ENCODE measurements at regions not wholly inside any gene's neighbourhood (a gene's known extent, or its start where the extent isn't known, plus 50 kb on each side); places are given as distances from the start of the nearest gene placed in this dataset.
"Not testable (repeated sequence)": the region's sequence is repeated elsewhere in the genome, so short reads cannot be mapped to it uniquely, and the experiment has no call there.

DNA sequence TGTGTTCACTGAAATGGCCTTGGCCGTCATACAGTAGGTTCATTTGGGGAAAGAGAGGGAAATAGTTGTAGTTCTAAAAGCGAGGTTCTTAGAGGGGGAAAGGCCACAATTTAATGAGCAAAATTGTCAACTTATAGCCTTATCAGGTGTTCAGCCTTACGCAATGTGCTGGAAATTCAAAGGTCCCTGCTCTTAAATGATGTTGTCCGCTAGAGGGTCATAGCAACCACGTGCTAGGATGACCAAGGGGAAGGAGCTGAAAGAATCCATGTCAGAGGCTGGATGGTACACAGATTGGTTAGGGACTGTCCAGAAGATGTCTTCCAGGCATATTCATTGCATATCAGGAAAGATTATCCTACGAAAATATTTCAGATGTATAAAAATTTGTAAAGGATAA lies 282.3 kb upstream of the MEX3C start:
- DNase-seq, result no peak

DNA sequence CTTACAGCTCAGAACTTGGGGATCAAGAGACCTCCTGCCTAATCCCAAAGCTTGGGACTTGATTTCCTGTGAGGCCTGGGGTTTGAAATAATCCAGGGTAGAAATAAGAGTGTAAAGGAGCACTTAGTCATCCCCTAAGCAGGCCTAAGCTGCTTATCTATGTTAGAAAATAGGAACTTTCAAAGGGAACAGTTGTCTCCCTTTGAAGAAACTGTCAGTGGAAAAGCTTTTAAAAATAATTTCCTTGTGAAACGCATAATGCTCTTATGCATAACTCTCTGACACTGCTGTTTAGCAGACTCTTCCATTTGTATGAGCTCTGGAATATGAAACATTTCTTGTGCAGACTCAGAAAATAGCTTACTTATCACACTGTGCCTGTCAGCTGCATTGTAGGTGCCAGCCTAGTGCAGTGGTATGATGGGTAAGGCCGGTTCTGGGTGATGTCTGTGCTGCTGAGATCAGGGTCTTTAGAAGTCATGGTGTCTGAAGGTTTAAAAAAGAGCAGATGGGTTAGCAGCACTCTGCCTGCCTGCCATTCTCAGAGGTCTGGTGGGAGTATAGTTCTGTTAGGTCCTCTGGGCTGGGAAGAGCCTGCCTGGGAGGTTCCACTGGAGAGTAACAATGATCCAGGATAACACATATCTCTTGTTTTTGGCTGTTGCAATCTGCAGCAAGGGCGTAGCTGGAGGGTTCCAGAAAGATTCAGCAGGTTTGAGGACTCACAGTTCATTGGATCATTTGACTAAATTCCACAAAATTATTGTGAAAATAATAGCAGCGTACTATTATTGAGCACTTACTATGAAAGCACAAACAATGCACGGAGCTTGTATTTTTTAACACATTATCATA lies 283.2 kb upstream of the MEX3C start:
- no peak for DNase-seq

DNA sequence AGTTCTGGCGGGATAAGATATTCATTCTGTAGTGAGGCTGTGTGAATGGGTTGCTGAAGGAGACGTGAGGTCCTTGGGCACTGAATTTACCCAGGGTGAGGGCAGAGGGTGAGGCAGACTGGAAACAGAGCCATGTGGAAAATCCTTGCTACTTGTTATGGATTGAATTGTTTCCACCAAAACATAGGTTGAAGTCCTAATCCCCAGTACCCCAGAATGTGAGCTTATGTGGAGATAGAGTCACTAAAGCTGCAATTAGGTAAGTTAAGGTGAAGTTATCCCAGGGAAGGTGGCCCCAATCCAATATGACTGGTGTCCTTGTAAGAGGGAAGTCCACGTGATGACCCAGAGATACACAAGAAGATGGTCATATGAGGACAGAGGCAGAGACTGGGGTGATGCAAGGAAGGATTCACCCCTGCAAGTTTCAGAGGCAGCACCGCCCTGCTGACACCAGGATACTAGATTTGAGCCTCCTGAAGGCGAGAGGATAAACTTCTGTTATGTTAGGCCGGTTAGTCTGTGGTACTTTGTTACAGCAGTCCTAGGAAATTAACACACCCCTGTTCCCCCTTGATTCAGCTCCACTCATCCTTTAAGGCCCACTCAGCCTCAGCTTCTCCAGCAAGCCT lies 289.4 kb upstream of the MEX3C start:
- DNase-seq, result no peak

DNA sequence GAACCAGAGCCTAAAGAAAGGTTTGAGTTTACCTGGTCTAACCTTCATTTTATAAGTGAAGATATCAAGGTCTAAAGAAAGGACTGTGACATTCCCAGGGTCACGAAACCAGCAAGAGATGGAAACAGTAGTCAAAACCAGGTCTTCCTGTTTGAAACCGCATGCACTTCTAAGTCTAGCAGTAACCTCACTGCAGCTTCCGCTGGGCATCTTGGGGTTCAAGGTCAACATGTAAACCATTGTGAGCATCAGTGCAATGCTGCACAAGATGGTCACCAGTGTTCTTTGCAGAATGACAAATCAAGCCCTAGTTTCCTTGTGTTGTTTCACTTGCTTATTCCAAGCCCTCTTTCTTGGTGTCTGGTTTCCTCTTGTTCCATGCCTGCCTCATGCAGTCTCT lies 292.9 kb upstream of the MEX3C start:
- DNase-seq, result no peak

DNA sequence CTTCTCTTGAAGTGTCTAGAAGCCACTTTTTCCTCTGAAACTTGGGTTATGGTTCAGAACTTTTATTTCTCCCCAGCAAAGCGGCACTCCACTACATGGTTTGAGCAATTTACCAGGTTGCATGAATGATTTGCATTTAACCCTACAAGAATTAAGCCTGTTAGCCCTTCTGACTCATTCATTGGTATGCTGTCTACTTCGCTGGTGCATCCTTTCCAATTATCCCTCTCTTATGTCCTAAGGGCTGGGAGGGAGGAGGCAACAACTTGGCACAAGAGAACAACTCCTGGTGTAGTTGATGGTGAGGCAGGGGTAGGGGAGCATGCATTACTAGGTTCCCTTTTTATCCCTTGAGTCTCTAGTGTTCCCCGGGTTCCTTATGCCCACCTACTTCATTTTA lies 293.4 kb upstream of the MEX3C start:
- DNase-seq, result no peak

DNA sequence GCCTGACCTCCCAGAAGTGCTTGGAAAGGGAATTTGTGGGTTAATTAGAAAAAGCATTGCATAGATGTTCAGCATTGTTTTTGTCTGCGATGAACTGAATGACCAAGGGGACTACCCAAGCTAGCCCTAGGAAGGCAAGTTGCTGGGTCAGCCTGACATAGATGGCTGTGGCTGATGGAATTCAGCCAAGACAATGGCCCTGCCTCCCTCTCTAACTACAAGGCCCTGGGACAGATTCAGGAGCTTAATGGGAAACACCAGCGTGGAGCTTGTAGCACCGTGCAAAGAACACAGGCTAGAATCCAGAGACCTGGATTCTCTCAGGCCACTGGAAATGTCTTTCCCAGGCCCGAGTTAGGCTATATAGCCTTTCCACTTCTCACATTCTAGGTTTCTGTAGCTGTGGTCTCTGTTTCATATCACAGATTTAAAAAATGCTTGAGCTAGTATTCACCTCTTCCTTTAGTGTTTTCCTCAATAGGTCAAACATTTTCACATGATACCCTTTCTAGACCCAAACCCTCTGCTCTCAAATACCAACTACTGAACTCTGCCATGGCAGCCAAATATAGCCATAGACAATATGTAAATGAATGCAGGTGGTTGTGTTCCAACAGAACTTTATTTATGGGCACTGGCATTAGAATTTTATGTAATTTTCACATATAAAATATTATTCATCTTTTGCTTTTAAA lies 294.3 kb upstream of the MEX3C start:
- DNase-seq, result no peak

DNA sequence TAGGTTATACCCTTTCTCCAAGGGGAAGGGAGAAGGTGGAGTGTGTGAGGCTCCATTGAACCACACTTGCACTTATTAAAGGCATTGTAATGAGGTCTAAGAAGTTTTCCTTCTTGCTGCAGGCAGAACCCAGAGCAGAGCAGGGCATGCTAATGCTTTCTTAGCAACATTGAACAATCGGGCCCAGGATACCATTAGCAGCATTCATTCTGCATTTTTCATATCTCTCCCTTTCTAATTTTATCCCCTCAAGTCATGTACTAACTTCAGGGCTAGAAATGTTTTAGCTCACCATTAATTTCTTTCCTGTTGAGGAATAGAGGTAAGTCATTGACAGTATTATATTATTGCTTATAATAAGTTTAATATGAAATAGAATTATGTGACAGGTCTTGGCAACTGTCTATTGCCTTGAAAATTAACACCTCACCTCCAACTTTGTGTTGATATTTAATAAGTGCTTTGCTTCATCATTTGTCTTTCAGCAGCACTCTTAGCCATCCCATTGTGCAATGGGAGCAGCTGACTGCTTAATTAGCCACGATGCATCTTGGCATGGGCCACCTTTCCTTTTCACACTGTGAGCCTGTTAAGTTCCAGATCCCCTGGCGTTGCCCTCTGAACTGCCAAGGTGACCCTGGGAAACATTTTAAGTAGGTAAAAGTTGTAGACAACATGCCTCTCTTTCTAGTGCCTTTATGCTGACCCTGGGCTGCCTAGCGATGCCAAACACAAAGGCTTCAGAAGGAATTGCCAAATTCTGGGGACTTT lies 300.8 kb upstream of the MEX3C start:
- no peak for DNase-seq

DNA sequence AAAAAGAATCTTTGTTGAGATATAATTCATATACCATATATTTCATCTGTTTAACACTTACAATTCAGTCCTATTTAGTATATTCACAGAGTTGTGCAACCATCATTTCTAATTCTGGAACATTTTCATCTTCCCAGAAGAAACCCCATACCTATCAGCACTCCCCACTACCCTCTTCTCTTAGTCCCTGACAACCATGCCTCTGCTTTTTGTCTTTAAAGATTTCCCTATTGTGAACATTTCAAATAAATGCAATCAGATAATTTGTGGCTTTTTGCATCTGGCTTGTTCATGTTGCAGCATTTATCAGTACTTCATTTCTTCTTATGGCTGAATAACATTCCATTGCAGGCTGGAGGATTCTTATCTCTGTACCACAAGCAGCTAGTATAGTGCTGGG lies 305.9 kb upstream of the MEX3C start:
- DNase-seq, result no peak

DNA sequence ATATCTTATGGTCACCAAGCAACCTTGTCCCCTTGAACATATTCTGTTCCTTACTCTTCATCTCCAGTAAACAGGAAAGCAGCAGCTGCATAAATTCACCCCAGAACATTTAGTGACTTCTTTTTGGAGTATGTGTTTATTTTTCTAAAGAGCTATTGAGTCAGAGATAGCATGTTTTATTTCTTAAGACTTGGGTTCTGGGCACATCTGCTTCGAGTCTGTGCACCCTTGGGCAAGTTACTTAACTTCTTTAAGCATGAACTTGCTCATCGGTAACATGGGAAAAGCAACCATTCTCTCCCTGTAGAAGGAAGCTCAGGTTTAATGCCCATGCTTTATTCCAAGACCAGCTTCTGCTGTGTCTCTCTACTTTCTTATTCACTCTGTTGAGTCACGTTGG lies 309.3 kb upstream of the MEX3C start:
- no peak for DNase-seq

DNA sequence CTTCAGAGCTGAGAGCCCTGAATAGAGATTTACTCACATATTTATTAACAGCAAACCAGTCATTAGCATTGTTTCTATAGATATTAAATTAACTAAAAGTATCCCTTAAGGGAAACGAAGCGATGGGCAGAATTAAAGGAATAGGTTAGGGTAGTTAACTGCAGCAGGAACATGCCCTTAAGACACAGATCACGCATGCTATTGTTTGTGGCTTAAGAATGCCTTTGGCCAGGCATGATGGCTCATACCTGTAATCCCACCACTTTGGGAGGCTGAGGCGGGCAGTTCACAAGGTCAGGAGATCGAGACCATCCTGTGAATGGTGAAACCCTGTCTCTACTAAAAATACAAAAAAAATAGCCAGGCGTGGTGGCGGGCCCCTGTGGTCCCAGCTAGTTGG lies 310.9 kb upstream of the MEX3C start:
- DNase-seq, result not testable (repeated sequence)

DNA sequence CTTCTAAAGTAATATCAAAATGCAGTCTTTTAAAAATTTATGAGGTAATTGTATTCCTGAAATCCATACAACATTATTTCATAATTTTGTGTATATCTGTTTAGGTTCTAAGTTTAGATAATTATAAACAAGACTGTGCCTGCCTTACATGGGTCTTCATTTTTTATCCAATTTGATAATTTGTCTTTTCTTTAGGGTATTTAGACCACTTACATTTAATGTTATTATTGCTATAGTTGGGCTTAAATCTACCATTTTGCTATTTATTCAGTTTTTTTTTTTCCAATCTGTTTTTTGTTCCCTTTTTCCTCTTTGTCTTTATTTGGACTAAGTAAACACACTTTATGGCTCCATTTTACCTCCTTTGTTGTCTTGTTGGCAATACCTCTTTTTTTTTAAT lies 312.5 kb upstream of the MEX3C start:
- DNase-seq, result no peak

DNA sequence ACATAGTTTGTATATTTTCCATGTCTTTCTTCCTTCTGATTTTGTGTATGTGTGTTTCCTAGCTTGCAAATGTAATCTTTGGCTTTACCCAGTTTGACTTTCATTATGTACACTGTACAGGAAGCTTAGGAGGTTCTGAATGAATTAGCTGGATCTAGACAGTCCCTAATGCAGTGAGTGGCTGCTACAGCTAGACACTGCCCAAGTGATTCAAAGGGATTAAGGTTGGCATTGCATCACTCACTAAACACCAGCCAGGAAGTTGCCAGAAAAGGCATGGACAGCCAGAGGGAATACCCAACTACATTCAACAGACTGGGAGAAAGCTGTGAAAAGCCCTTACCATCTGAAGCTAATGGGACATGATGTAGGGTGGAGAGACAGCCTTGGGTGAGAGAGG lies 316.0 kb upstream of the MEX3C start:
- DNase-seq, result no peak

DNA sequence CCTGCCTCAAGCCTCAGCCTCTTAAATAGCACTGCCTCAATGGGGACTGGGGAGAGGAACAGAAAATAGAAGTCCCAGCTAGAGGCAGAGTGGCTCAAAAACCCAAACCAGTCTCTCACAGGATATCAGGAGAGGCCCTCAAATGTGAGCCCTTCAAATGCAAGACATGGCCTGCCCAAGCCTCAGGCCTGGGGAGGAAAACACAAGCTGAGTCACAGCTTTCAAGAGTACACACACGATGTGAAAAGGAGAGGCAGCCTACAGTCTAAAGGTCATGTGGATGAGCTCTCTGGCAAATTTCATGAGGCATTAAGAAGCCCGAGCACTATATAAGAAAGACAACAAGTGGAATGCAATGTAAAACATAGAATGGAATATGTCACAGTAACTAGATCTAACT lies 316.6 kb upstream of the MEX3C start:
- DNase-seq, result no peak

DNA sequence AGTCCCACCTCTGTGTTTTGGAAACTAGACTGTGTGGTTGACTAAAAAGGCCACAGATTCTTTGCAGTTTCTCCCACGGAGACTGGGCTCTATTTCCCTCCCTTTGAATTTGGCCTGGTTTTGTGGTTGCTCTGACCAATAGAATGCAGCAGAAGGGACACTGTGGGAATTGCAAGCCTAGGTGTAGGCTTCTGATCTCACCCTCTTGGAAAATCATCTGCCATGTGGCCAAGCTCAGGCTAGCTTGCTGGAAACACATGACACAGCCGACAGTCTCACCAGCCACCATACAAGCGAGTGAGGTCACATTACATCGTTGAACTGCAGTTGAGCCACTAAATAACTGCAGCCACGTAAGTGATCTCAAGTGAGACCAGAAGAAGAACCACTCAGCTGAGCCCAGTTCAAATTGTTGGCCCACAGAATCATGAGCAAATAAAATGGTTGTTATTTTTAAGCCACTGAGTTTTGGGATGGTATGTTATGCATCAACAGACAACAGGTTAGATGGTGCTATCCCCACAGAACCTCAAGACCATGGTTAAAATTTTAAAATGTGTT lies 319.1 kb upstream of the MEX3C start:
- no peak for DNase-seq

DNA sequence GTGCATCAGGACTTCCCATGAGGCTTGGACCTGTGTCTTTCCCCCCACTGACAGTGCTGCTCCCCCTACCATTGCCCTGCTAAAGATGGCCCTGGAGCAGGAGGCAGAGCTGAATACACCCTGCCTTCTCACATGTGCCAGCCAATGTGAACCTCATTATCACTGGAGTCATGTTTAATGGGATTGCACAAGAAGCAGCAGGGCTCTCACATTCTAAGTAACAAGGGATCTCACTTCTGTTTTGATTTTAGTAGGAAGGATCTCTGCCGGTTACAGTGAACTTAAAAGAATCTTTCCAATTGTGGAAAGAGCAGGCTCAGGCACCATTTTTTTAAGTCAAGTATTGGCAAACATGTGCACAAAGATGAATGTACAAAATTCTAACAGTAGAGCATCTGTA lies 322.1 kb upstream of the MEX3C start:
- DNase-seq, result no peak

DNA sequence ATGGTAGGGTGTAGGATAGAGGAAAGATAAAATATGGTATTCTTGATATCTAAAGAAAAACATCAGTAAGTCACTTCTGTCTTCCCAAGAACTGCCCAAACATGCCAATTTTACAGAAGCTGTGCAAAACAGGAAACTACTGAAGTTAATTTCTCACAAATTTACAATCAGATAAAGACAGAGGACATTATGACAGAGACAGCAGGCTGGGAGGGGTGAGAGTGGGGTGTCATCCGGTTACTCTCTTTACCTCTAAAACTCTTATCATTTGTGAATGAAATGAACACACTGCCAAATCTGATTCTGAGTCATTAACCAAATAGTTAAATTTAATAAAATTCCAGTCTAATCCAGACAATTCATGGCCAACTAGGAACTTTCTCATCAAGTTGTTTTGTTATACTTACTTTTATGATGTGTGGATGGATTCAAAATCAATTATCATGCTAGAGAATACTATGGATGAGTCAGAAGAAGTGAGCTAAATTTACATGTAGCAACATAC lies 323.2 kb upstream of the MEX3C start:
- no peak for DNase-seq

DNA sequence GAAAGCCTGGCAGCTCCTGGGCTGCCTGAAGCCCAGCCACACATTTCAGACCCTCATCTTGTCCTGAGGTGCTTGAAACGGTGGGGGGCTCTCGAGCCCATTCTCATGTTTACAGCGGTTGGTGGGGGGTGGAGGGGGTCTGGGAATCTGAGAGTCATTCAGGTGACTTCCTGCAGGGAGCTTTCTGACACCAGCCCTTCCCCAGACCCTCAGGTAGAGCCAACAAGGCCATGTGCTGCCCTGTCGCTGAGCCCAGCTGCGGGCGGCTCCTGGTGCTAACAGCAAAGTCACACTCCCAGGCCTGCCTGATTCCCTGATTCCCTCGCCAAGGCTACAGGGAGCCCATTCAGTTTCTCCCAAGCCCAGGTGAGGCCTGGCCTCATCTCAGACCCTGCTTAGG lies 324.9 kb upstream of the MEX3C start:
- no peak for DNase-seq

DNA sequence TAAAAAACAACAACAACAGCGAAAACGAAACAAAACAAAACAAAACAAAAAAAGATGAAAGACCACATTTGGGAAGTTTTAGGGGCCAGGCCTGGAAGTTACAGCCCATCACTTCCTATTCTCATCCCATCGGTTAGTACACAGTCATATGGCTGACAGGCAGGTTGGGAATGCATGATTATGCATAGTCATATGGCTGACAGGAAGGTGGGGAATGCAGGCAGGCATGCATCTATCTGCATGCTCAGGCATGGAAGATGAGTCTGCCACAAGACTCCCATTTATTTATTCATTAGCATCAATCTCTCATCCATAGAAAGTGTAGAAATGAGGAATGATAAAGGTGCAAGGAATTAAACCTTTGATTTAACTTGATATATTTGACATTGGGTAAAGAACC lies 325.3 kb upstream of the MEX3C start:
- no peak for DNase-seq

DNA sequence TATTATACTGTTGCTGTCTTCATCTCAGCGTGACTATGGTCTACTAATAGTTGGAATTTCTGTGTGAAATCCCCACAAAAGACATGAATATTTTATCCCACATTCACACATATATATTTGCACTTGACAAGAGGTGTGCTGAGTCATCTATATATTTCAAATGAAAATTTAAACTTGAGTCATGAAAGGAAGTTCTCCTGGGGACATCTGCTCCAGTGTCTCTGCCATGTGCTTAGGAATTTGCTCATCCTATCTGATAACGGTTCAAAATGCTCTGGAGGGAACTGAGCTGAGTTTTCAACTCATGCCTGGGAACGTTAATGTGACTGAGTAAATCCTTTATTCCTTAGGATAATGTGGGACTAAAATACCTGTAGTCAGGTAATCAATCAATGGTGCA lies 326.2 kb upstream of the MEX3C start:
- no peak for DNase-seq

DNA sequence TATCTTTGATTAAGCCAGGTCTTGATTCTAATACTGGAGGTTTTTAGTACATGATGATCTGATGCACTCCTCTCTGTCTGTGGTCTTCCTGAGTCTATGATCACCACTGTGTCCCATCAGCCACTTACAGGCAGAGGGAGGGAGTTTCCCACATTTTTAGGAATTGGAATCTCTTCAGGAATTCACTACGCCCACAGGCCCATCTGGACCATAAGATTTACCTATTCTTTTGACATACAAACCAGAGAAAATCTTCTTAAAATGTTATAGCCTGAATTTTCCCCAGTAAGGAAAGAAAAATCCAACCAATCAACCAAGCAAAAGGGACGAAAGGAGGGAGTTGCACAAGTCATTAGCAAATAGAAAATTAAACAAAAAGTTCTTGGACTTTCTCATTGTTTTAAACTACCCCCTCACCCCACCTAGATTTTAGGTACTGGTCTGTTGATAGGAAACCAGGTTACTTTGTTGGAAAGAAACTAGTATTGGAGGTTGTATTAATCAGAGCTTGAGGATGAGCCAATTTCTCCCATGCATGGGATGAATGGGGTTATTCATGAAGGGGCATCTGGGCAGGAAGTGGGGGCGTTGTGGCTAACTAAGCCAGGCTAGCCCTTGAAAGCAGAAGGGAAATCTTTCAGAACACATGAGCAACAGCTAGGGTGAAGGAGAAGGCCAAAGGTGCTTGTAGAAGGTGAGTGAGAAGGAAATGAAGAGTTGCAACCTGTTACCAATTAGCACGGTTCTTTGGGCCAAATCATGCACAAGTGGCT lies 328.2 kb upstream of the MEX3C start:
- DNase-seq, result no peak

DNA sequence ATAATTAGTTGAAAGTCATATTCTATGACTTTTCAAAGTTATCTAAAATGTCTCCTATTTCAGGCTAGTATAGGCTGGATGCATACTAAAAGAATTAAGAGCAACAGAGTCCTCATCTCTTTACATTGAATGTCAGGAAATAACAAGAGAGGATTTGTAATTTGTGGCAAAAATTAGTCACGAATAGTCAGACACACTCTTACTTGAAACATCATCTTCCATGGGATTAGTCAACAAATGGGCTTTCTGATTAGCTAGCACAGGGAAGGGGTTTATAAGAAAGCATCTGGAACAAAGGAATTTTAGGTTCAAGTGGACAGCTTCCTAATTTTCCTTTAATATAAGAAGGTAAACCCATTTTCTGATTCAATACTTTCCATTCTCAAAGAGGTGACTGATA lies 330.3 kb upstream of the MEX3C start:
- no peak for DNase-seq

DNA sequence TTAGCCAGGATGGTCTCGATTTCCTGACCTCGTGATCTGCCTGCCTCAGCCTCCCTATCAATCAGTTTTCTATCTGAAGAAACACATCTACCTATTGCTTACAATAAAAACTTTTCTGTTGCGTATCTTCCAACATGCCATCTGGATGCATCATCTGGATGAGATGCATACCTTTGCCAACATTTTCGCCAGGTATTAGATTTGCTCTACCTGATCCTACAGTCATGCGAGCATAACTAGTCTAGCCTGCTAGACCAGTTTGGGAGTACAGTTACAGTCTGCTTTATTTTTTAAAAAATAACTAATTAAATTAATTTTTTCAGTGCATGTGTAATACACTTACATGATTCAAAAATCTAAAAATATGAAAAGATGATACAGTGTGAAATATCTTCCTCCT lies 334.0 kb upstream of the MEX3C start:
- no peak for DNase-seq

Measured in NCI-H1436 treated with DMSO at 0.1 percent for 48 hours (cell line).